Kidney epithelial cell (primary cell): ENCODE measurements at regions not wholly inside any gene's neighbourhood (a gene's known extent, or its start where the extent isn't known, plus 50 kb on each side); places are given as distances from the start of the nearest gene placed in this dataset.

ENCODE experiments used
- DNase-seq: peaks from one replicate; pipeline ENCODE4 v3.0.0-alpha.2; 2010; ENCODE audit warnings: low read depth
- H3K27me3 ChIP-seq: 2 replicates; pipeline ENCODE4 v1.6.0; 2011; ENCODE audit warnings: low read length; ENCODE audit not compliant: control insufficient read depth, insufficient read depth
- H3K36me3 ChIP-seq: 2 replicates; pipeline ENCODE4 v1.5.1; 2011; ENCODE audit warnings: low read length; ENCODE audit not compliant: control insufficient read depth, insufficient read depth
- H3K4me3 ChIP-seq: 2 replicates; pipeline ENCODE4 v1.5.1; 2011; ENCODE audit warnings: low read depth, mild to moderate bottlenecking, control low read depth, low read length
- CTCF ChIP-seq: IDR thresholded peaks from 2 replicates; pipeline ENCODE4 v1.5.1; 2011; ENCODE audit warnings: mild to moderate bottlenecking, moderate library complexity, low read length, control low read depth, inconsistent platforms; ENCODE audit not compliant: insufficient read depth, poor library complexity, severe bottlenecking

- Histone ChIP-seq H3K27me3 (no peaks in the 10 kb centered on the region), H3K4me3 (no peak overlapping the region), H3K36me3 (no peaks in the 10 kb centered on the region)
- TF ChIP-seq CTCF, result no peak
- no peak for DNase-seq
These were observed 172.8 kb downstream of the NR2F2 start for GRCh38 chr15:96503276-96503675.

GRCh38 chr15:96504371-96504770 lies 173.9 kb downstream of the NR2F2 start:
- Histone ChIP-seq H3K36me3 (no peaks in the 10 kb centered on the region), H3K4me3 (no peak overlapping the region), H3K27me3 (no peaks in the 10 kb centered on the region)
- TF ChIP-seq CTCF, result no peak
- DNase-seq, result no peak

GRCh38 chr15:96505014-96505413 lies 174.5 kb downstream of the NR2F2 start:
- no peak for DNase-seq
- no peak overlapping the region for H3K4me3 ChIP-seq
- H3K36me3 ChIP-seq, result no peaks in the 10 kb centered on the region
- H3K27me3 ChIP-seq, result no peaks in the 10 kb centered on the region
- no peak for TF ChIP-seq CTCF

- DNase-seq, result no peak
- H3K27me3 ChIP-seq, result no peaks in the 10 kb centered on the region
- no peaks in the 10 kb centered on the region for H3K36me3 ChIP-seq
- H3K4me3 ChIP-seq, result no peak overlapping the region
- TF ChIP-seq CTCF, result no peak
These were observed 184.2 kb downstream of the NR2F2 start for GRCh38 chr15:96514607-96515285.

- TF ChIP-seq CTCF, result no peak
- Histone ChIP-seq H3K4me3 (no peak overlapping the region), H3K36me3 (no peaks in the 10 kb centered on the region), H3K27me3 (no peaks in the 10 kb centered on the region)
- DNase-seq, result no peak
These were observed 184.9 kb downstream of the NR2F2 start for GRCh38 chr15:96515371-96515770.

GRCh38 chr15:96521386-96521785 lies 190.9 kb downstream of the NR2F2 start:
- no peak for DNase-seq
- Histone ChIP-seq H3K4me3 (no peak overlapping the region), H3K27me3 (no peaks in the 10 kb centered on the region), H3K36me3 (no peaks in the 10 kb centered on the region)
- TF ChIP-seq CTCF, result no peak
